ENCODE measurements at regions not wholly inside any gene's neighbourhood (a gene's known extent, or its start where the extent isn't known, plus 50 kb on each side); places are given as distances from the start of the nearest gene placed in this dataset.

GRCh38 chr5:57666582-57666981 lies 184.0 kb upstream of the ACTBL2 start (continued):
- no peak for TF ChIP-seq FOSL1 (IDR thresholded peaks at IDR 0.05; ENCODE audit: insufficient read depth, low read depth, low read length)
- TF ChIP-seq RXRA (IDR thresholded peaks at IDR 0.05; ENCODE audit: insufficient read depth, low read depth, low read length), result no peak
- no peak for TF ChIP-seq NRF1 (IDR thresholded peaks at IDR 0.05; ENCODE audit: low read depth, low read length)
- TF ChIP-seq KDM4A (IDR thresholded peaks at IDR 0.05; ENCODE audit: low read depth, low read length, severe bottlenecking), result no peak
- no peak for TF ChIP-seq HDAC6 (IDR thresholded peaks at IDR 0.05; ENCODE audit: low read depth, low read length)
- no peak for TF ChIP-seq KDM5A (IDR thresholded peaks at IDR 0.05; ENCODE audit: low read length)

Measured in H1 (cell line).